GM12878 (cell line): ENCODE measurements at regions not wholly inside any gene's neighbourhood (a gene's known extent, or its start where the extent isn't known, plus 50 kb on each side); places are given as distances from the start of the nearest gene placed in this dataset.

ENCODE experiments used
- ATAC-seq: fragments of 200-7000 bp; cut with Tn5 transposase; 3 replicates; pipeline ENCODE4 v1.9.1; 2020; ENCODE audit warnings: mild to moderate bottlenecking, moderate library complexity
- BruUV-seq: library from RNA; stranded (reverse); fragments of 400-500 nt; replicated peaks from 2 replicates; lab custom pipeline; 2021; lab: Mats Ljungman, UMichigan
- CTCF ChIA-PET: fragments of 300-600 bp; sonication (Branson Sonifier 250); formaldehyde crosslinking; extraction: SDS; loops from one replicate; lab custom pipeline; 2021; ENCODE audit warnings: inconsistent platforms; lab: Yijun Ruan, JAX
- POLR2A ChIA-PET: fragments of 350-600 bp; formaldehyde crosslinking; extraction: SDS; loops from one replicate; lab custom pipeline; 2021; ENCODE audit warnings: inconsistent platforms; lab: Charles Lee
- RAD21 ChIA-PET: fragments of 300-600 bp; sonication (Branson Sonifier 250); formaldehyde crosslinking; loops from one replicate; lab custom pipeline; 2023; ENCODE audit warnings: antibody characterized with exemption; ENCODE audit not compliant: unreplicated experiment; lab: Charles Lee
- SMC1A ChIA-PET: fragments of 300-600 bp; sonication (Branson Sonifier 250); formaldehyde crosslinking; loops from one replicate; lab custom pipeline; 2023; ENCODE audit not compliant: unreplicated experiment, uncharacterized antibody; lab: Charles Lee
- DNase-seq: peaks from one replicate; pipeline ENCODE4 v3.0.0-alpha.2; 2011; ENCODE audit warnings: low read depth, low spot score
- FAIRE-seq: peaks from 3 replicates; lab custom pipeline; 2011; peaks lifted over from hg19 to GRCh38; lab: Jason Lieb, UNC
- H2AFZ ChIP-seq: 2 replicates; pipeline ENCODE4 v1.6.0; 2011; ENCODE audit warnings: low read depth, low read length, control low read depth; ENCODE audit not compliant: control insufficient read depth
- H3K27ac ChIP-seq: 2 replicates; pipeline ENCODE4 v1.5.1; 2011; ENCODE audit warnings: control low read depth; ENCODE audit not compliant: control insufficient read depth, insufficient read depth
- H3K27me3 ChIP-seq, 2 experiments: replicated peaks in 1 of 2; 2 replicates each; pipeline versions ENCODE4 v1.6.0 to v1.6.1; 2011; ENCODE audit warnings: low read length in 1 of 2; ENCODE audit not compliant: control insufficient read depth in 2 of 2, insufficient read depth in 2 of 2
- H3K36me3 ChIP-seq, 2 experiments: 2 replicates each; pipeline ENCODE4 v1.5.1; 2011; ENCODE audit warnings: low read length in 1 of 2; ENCODE audit not compliant: control insufficient read depth in 2 of 2, insufficient read depth in 2 of 2
- H3K4me1 ChIP-seq: 2 replicates; pipeline ENCODE4 v1.6.1; 2011; ENCODE audit warnings: mild to moderate bottlenecking, low read length, moderate library complexity, mixed read lengths; ENCODE audit not compliant: control insufficient read depth, insufficient read depth
- H3K4me2 ChIP-seq: 2 replicates; pipeline ENCODE4 v1.6.0; 2011; ENCODE audit warnings: control low read depth; ENCODE audit not compliant: control insufficient read depth, insufficient read depth
- H3K4me3 ChIP-seq: fragments of 200-600 bp; sonication (generic); 2 replicates; pipeline ENCODE4 v1.5.1; 2016
- H3K79me2 ChIP-seq: 2 replicates; pipeline ENCODE4 v1.6.0; 2011; ENCODE audit warnings: low read length; ENCODE audit not compliant: control insufficient read depth, insufficient read depth
- H3K9ac ChIP-seq: 2 replicates; pipeline ENCODE4 v1.8.0; 2011; ENCODE audit warnings: low read length, control low read depth, mixed read lengths; ENCODE audit not compliant: control insufficient read depth, insufficient read depth
- H3K9me3 ChIP-seq: replicated peaks from 3 replicates; pipeline ENCODE4 v1.5.1; 2011; ENCODE audit warnings: mild to moderate bottlenecking, low read length; ENCODE audit not compliant: control insufficient read depth, insufficient read depth
- H4K20me1 ChIP-seq: 2 replicates; pipeline ENCODE4 v1.6.0; 2011; ENCODE audit not compliant: control insufficient read depth, insufficient read depth
- E4F1 ChIP-seq: fragments of 450-650 bp; IDR thresholded peaks from 2 replicates; pipeline ENCODE4 v1.6.1; 2018; ENCODE audit warnings: borderline replicate concordance, mild to moderate bottlenecking; ENCODE audit not compliant: partially characterized antibody
- HDGF ChIP-seq: fragments of 450-650 bp; IDR thresholded peaks from 2 replicates; pipeline ENCODE4 v1.6.1; 2016; ENCODE audit warnings: antibody characterized with exemption
- HSF1 ChIP-seq: fragments of 150-350 bp; IDR thresholded peaks from 2 replicates; pipeline ENCODE4 v1.6.1; 2014; ENCODE audit warnings: mild to moderate bottlenecking, low read depth, low read length
- MAX ChIP-seq: IDR thresholded peaks from 2 replicates; pipeline ENCODE4 v1.6.1; 2012; ENCODE audit warnings: low read depth, low read length, improper control_type of control experiment
- NFIC ChIP-seq: IDR thresholded peaks from 2 replicates; pipeline ENCODE4 v1.6.1; 2012; ENCODE audit warnings: low read depth, mild to moderate bottlenecking, inconsistent platforms, low read length, moderate library complexity
- NFYB ChIP-seq: IDR thresholded peaks from 2 replicates; pipeline ENCODE4 v1.6.1; 2011; ENCODE audit warnings: low read depth, mild to moderate bottlenecking, low read length, improper control_type of control experiment, moderate library complexity; ENCODE audit not compliant: insufficient read depth
- NKRF ChIP-seq: fragments of 450-650 bp; conservative IDR thresholded peaks from 2 replicates; pipeline ENCODE4 v1.6.1; 2017; ENCODE audit warnings: mild to moderate bottlenecking, moderate library complexity
- PRDM15 ChIP-seq: fragments of 450-650 bp; formaldehyde crosslinking; IDR thresholded peaks from 2 replicates; pipeline ENCODE4 v1.4.0; 2020; ENCODE audit warnings: mild to moderate bottlenecking, moderate library complexity
- RELB ChIP-seq: fragments of 450-650 bp; IDR thresholded peaks from 2 replicates; pipeline ENCODE4 v1.6.1; 2017; ENCODE audit warnings: low read depth, mild to moderate bottlenecking, moderate library complexity
- RUNX3 ChIP-seq: IDR thresholded peaks from 2 replicates; pipeline ENCODE4 v1.6.1; 2012; ENCODE audit warnings: low read length, inconsistent platforms
- SREBF1 ChIP-seq: IDR thresholded peaks from 2 replicates; pipeline ENCODE4 v1.6.1; 2012; ENCODE audit warnings: mild to moderate bottlenecking, low read length
- ZNF217 ChIP-seq: fragments of 450-650 bp; IDR thresholded peaks from 2 replicates; pipeline ENCODE4 v1.6.1; 2017; ENCODE audit warnings: antibody characterized with exemption, mild to moderate bottlenecking
- in situ Hi-C: fragments of 300-500 bp; cut with MboI; formaldehyde crosslinking; loops from 9 replicates; pipeline ENCODE4 v1.14.3; 2018; ENCODE audit warnings: mixed read lengths
- intact Hi-C: fragments of 100-400 bp; cut with micrococcal nuclease; formaldehyde crosslinking; loops from one replicate; pipeline ENCODE4 v1.14.2; 2022; ENCODE audit not compliant: unreplicated experiment

- FAIRE-seq (no peak), DNase-seq (no peak)
- Histone ChIP-seq H3K79me2 (no peaks in the 10 kb centered on the region), H3K4me1 (no peaks in the 10 kb centered on the region), H2AFZ (no peak overlapping the region)
- intact Hi-C loops = no loop called here
- TF ChIP-seq MAX (no peak), RELB (no peak), SREBF1 (no peak), RUNX3 (no peak), HDGF (no peak), HSF1 (no peak), ZNF217 (no peak), NFYB (no peak), NKRF (no peak), PRDM15 (CRISPR knock-in tag) (no peak), E4F1 (no peak), NFIC (no peak)
- TF ChIP-seq, all 136 proteins: peak for 0
- Histone ChIP-seq H3K27ac (no peak overlapping the region), H4K20me1 (no peaks in the 10 kb centered on the region), H3K4me3 (no peak overlapping the region), H3K4me2 (no peak overlapping the region), H3K27me3 (no peaks in the 10 kb centered on the region), H3K36me3 (no peaks in the 10 kb centered on the region), H3K9ac (no peak overlapping the region), H3K9me3 (no peaks in the 10 kb centered on the region)
- CTCF ChIA-PET = no interaction called here
- RAD21 ChIA-PET = no interaction called here
- no peak for ATAC-seq
- BruUV-seq = no TSS peak
- SMC1A ChIA-PET = no interaction called here
- in situ Hi-C loops = no loop called here
- POLR2A ChIA-PET = no interaction called here
These were observed 237.0 kb downstream of the TBX15 start for GRCh38 chr1:118751166-118751565.
